ENCODE measurements at regions not wholly inside any gene's neighbourhood (a gene's known extent, or its start where the extent isn't known, plus 50 kb on each side); places are given as distances from the start of the nearest gene placed in this dataset.

GRCh38 chr6:139580592-139581484, 206.4 kb upstream of the CITED2 start:
- no peak for TF ChIP-seq CTCF (IDR thresholded peaks at IDR 0.05; ENCODE audit: insufficient read depth, low read length, severe bottlenecking)
- no peaks in the 10 kb centered on the region for H3K36me3 ChIP-seq (ENCODE audit: control insufficient read depth, insufficient read depth, low read length)
- no peaks in the 10 kb centered on the region for H3K27me3 ChIP-seq (ENCODE audit: control insufficient read depth, insufficient read depth, low read length)
- no peak for FAIRE-seq
- DNase-seq (ENCODE audit: low read depth), result no peak
- no peak overlapping the region for H3K4me3 ChIP-seq (ENCODE audit: low read depth, low read length)

- Histone ChIP-seq H3K27me3 (ENCODE audit: control insufficient read depth, insufficient read depth, low read length) (no peaks in the 10 kb centered on the region), H3K4me3 (ENCODE audit: low read depth, low read length) (no peak overlapping the region), H3K36me3 (ENCODE audit: control insufficient read depth, insufficient read depth, low read length) (no peaks in the 10 kb centered on the region)
- FAIRE-seq, result no peak
- DNase-seq (ENCODE audit: low read depth), result peak; percentile 94
- no peak for TF ChIP-seq CTCF (IDR thresholded peaks at IDR 0.05; ENCODE audit: insufficient read depth, low read length, severe bottlenecking)
Observed at GRCh38 chr6:139577763-139578604, 203.5 kb upstream of the CITED2 start.

GRCh38 chr6:139577124-139577762, 202.8 kb upstream of the CITED2 start:
- no peaks in the 10 kb centered on the region for H3K36me3 ChIP-seq (ENCODE audit: control insufficient read depth, insufficient read depth, low read length)
- DNase-seq (ENCODE audit: low read depth), result peak; percentile 58
- H3K27me3 ChIP-seq (ENCODE audit: control insufficient read depth, insufficient read depth, low read length), result no peaks in the 10 kb centered on the region
- FAIRE-seq, result no peak
- TF ChIP-seq CTCF (IDR thresholded peaks at IDR 0.05; ENCODE audit: insufficient read depth, low read length, severe bottlenecking), result no peak
- H3K4me3 ChIP-seq (ENCODE audit: low read depth, low read length), result no peak overlapping the region

- FAIRE-seq (no peak), DNase-seq (ENCODE audit: low read depth) (no peak)
- no peak overlapping the region for H3K4me3 ChIP-seq (ENCODE audit: low read depth, low read length)
- no peaks in the 10 kb centered on the region for H3K36me3 ChIP-seq (ENCODE audit: control insufficient read depth, insufficient read depth, low read length)
- no peaks in the 10 kb centered on the region for H3K27me3 ChIP-seq (ENCODE audit: control insufficient read depth, insufficient read depth, low read length)
- no peak for TF ChIP-seq CTCF (IDR thresholded peaks at IDR 0.05; ENCODE audit: insufficient read depth, low read length, severe bottlenecking)
Observed at GRCh38 chr6:139572001-139572400, 197.6 kb upstream of the CITED2 start.

- FAIRE-seq (no peak), DNase-seq (ENCODE audit: low read depth) (no peak)
- TF ChIP-seq CTCF (IDR thresholded peaks at IDR 0.05; ENCODE audit: insufficient read depth, low read length, severe bottlenecking), result no peak
- Histone ChIP-seq H3K4me3 (ENCODE audit: low read depth, low read length) (no peak overlapping the region), H3K27me3 (ENCODE audit: control insufficient read depth, insufficient read depth, low read length) (no peaks in the 10 kb centered on the region), H3K36me3 (ENCODE audit: control insufficient read depth, insufficient read depth, low read length) (no peaks in the 10 kb centered on the region)
Observed at GRCh38 chr6:139570166-139570565, 195.7 kb upstream of the CITED2 start.

Data from bronchial epithelial cell (primary cell).